Spinal cord (tissue), 9 donors: ENCODE measurements at regions not wholly inside any gene's neighbourhood (a gene's known extent, or its start where the extent isn't known, plus 50 kb on each side); places are given as distances from the start of the nearest gene placed in this dataset.

Experiments
- DNase-seq, 6 donors: peaks; one replicate each; pipeline versions ENCODE4 v3.0.0 to v3.0.0-alpha.2; 2013 to 2015; ENCODE audit warnings: low spot score in 6 of 6, low read depth in 4 of 6
- H3K27ac ChIP-seq: one replicate; pipeline ENCODE4 v1.5.1; 2013; ENCODE audit warnings: low read depth, low read length, control low read depth
- H3K27me3 ChIP-seq: one replicate; pipeline ENCODE4 v1.6.1; 2013; ENCODE audit warnings: low read length; ENCODE audit not compliant: control insufficient read depth, insufficient read depth
- H3K36me3 ChIP-seq: one replicate; pipeline ENCODE4 v1.6.1; 2013; ENCODE audit warnings: low read length; ENCODE audit not compliant: control insufficient read depth, insufficient read depth
- H3K4me1 ChIP-seq: one replicate; pipeline ENCODE4 v1.6.1; 2013; ENCODE audit warnings: low read length; ENCODE audit not compliant: control insufficient read depth, insufficient read depth
- H3K4me3 ChIP-seq: one replicate; pipeline ENCODE4 v1.5.1; 2013; ENCODE audit warnings: low read depth, low read length, control low read depth
- H3K9me3 ChIP-seq: one replicate; pipeline ENCODE4 v1.6.1; 2013; ENCODE audit warnings: low read length; ENCODE audit not compliant: control insufficient read depth, insufficient read depth
- WGBS: methylation state at CpG from one replicate; pipeline ENCODE4 v1.1.5; 2013; ENCODE audit warnings: missing lambda C conversion rate; ENCODE audit not compliant: insufficient coverage; 5-methylcytosine and 5-hydroxymethylcytosine counted together
- donor health status: healthy.

DNA sequence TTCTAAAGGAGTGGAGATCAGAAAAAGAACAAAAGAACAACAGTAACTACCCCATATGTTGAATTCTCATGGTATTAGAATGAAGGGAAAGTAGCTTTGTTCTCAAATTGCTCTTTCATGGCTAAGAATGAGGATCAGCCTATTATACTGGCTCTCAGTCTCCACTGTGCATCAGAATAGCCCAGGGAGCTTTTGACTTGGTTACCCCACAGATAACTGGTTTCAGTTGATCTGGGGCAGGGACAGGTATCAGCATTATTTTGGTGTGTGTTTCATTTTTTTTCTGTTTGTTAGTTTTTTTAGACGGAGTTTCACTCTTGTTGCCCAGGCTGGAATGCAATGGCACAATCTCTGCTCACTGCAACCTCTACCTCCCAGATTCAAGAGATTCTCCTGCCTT, 311.7 kb upstream of the TLE3 start:
- H3K27ac ChIP-seq: no peak overlapping the region
- H3K27me3 ChIP-seq: no peaks in the 10 kb centered on the region
- H3K4me1 ChIP-seq: peaks cover 13% of the 10 kb centered on the region
- DNase-seq: no peak
- H3K36me3 ChIP-seq: no peaks in the 10 kb centered on the region
- peaks cover 5% of the 10 kb centered on the region for H3K9me3 ChIP-seq
- no CpG with 5 or more reads among the region's 1 CpG for WGBS
- H3K4me3 ChIP-seq: no peak overlapping the region

DNA sequence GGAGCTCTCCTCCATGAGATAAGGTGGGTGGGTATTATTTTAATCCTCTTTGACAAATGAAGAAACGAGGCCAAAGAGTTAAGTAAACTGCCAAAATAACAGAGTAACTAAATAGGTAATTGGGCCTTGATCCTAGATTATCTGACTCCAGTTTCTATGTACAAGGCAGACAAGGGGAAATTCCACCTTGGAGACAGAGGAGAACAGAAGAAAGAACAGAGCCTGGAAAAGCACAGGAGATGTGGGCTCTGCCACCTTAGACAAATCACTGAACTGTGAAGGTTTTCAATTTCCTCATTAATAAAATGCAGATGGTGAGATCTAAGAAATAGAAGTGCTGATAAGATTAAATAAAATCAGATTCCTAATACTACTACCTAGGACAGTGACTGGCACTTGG, 310.2 kb upstream of the TLE3 start:
- H3K27me3 ChIP-seq: no peaks in the 10 kb centered on the region
- no peak overlapping the region for H3K27ac ChIP-seq
- peaks cover 5% of the 10 kb centered on the region for H3K9me3 ChIP-seq
- no peaks in the 10 kb centered on the region for H3K36me3 ChIP-seq
- no peak overlapping the region for H3K4me3 ChIP-seq
- DNase-seq: no peak
- no CpG with 5 or more reads among the region's 1 CpG for WGBS
- peaks cover 13% of the 10 kb centered on the region for H3K4me1 ChIP-seq

DNA sequence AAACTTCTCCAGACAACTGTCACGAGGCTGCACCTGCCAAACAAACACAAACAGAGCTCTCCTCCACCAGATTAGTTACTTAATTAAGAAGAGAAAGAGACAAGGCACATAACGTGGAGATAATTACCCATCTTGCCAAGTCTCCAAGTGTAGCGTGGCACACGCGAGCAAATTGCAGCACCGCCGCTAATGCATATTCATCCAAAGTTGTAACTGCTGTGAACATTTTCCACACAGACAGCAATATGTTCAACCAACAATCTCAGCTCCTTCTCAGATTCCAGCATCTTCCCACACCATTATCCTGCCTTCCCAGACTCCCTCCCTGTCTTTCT, 309.6 kb upstream of the TLE3 start:
- Histone ChIP-seq H3K4me3 (no peak overlapping the region), H3K27me3 (no peaks in the 10 kb centered on the region), H3K36me3 (no peaks in the 10 kb centered on the region), H3K27ac (no peak overlapping the region), H3K9me3 (peaks cover 5% of the 10 kb centered on the region), H3K4me1 (peaks cover 13% of the 10 kb centered on the region)
- DNase-seq: peak in 2 of 6 donors; percentile 81 to 93
- WGBS: 29% methylated on average over 6 of the region's 7 CpGs

DNA sequence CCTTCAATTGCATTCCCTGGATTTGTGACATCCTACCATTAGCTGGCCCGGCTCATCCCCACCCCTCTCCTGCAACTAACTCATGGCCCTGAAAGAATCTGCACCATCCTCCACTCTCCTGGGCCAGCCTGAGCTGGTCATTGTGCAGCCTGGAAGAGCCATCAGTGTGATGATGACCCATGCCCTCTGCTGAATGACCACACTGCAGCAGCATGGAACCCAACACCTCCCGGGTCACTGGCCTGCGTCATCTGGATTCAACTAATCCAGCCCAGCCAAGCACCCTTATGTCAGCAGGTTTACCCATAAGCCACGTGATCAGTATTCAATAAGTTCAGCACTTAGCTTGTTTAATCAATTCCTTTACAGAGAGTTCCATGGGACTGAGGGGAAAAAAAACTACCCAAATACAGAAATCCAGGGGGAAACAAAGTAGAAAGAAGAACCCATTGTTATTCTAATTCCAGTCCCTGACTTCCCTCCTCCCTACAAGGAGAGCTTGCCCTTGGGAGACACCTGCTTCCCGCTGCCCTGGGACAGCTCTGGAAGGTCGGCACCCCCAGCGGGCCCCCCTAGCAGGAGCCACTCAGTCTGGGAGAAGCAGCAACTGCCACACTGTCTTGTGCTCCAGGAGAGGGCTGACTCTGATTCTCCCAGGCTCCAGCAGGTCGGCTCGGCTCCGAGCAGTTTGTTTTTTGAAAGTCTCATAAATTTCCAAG, 309.1 kb upstream of the TLE3 start:
- H3K9me3 ChIP-seq: peaks cover 5% of the 10 kb centered on the region
- no peaks in the 10 kb centered on the region for H3K27me3 ChIP-seq
- DNase-seq: no peak
- peaks cover 13% of the 10 kb centered on the region for H3K4me1 ChIP-seq
- H3K36me3 ChIP-seq: no peaks in the 10 kb centered on the region
- WGBS: 40% methylated on average over 9 of the region's 10 CpGs
- H3K4me3 ChIP-seq: no peak overlapping the region
- H3K27ac ChIP-seq: no peak overlapping the region

DNA sequence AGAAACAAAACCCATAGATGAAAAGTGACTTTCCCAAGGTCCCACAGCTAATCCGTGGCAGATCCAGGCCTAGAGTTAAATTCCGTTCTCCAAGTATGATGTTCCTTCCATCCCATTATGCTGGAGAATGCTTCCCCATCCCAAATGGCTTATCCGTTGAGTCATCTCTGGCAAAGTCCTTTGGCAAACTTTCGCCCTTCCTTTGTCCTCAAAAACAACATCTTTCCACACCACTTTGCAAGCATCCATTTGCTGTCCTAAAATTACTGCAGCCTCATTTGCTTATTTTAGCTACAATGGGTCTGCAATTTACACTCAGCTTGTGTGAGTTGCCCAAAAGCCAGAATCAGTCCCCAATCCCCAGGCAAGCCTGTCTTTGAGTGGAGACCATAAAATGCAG, 304.0 kb upstream of the TLE3 start:
- 84% methylated on average over 4 of the region's 4 CpGs for WGBS
- peaks cover 9% of the 10 kb centered on the region for H3K4me1 ChIP-seq
- H3K27me3 ChIP-seq: no peaks in the 10 kb centered on the region
- H3K9me3 ChIP-seq: no peaks in the 10 kb centered on the region
- no peak overlapping the region for H3K4me3 ChIP-seq
- no peaks in the 10 kb centered on the region for H3K36me3 ChIP-seq
- H3K27ac ChIP-seq: no peak overlapping the region
- DNase-seq: no peak

DNA sequence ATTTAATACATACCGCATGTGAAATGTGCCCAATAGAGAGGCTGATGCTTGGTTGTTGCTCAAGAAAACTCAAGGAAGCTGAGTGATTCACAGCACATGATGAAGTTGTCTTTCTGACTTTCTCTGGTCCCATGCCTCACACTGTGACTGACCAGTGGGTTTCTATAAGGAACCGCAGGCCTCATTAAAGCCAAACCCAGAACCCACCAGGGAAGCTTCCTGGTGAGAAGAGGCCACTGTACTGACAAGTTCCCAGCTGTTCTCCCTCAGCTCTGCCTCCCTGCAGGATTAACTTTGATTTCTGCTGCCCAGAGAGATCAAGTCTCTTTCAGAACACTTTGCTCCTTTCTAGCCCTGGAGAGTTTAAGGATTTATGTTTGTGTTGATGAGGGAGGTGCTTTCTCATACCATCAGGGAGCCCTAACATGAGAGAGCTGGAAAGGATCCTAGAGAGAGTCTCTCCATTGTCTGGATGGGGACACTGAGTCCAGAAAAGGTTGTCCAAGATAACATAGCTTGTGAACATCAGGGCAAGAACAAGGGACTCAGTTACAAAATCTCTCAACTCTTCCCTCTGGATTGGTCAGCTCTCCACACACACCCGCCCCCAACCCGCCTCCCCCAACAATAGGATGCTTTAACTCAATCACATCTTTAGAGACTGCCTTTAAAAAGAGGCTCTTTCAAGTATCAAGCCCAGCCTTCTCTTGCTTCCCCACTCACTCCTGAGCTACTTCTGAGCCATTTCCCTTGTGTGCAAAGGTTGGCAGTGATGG, 303.2 kb upstream of the TLE3 start:
- Histone ChIP-seq H3K9me3 (no peaks in the 10 kb centered on the region), H3K36me3 (no peaks in the 10 kb centered on the region), H3K4me1 (peaks cover 3% of the 10 kb centered on the region), H3K27me3 (peaks cover 1% of the 10 kb centered on the region), H3K27ac (no peak overlapping the region), H3K4me3 (no peak overlapping the region)
- WGBS: 63% methylated on average over 1 of the region's 4 CpGs
- DNase-seq: no peak

DNA sequence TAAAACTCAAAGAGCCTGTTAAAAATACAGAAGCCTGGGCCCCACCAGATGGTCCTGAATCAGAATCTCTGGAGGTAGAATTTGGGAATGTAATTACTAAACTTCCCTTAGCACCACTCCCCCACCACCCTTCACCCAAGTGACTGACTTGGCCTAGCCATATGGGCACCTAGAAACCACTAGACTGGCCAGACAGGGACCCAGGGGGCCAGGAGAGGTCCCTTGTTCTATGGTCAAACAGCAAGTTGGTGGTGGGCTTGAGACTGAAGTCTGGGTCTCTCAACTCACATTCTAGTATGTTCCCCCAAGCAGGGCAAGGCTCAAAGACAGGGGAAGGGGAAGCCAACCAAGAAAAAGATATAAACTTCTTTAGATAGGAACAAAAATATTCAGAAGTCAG, 301.5 kb upstream of the TLE3 start:
- Histone ChIP-seq H3K27me3 (peaks cover 9% of the 10 kb centered on the region), H3K4me3 (no peak overlapping the region)
- no peak for DNase-seq

DNA sequence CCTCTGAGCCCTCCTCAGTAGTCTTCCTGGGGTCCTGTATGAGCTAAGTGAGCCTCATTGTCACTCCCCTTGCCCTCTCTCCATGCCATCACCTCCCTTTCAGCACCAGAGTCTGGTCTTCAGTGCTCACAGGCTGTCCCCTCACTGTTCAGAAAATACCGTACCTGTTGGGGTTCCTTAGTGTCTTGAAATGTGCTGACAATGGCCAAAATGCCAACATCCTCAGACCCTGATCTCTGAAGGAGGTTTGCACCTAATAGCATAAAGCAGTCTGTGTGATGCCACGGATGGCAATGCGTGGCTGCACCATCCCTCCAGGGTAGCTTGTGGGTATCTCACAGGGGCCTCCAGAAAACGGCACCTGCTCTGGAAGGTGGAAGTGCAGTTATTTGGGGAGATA, 301.0 kb upstream of the TLE3 start:
- Histone ChIP-seq H3K36me3 (no peaks in the 10 kb centered on the region), H3K27me3 (peaks cover 9% of the 10 kb centered on the region), H3K9me3 (no peaks in the 10 kb centered on the region), H3K27ac (no peak overlapping the region), H3K4me3 (no peak overlapping the region), H3K4me1 (peaks cover 6% of the 10 kb centered on the region)
- 95% methylated on average over 3 of the region's 4 CpGs for WGBS
- no peak for DNase-seq

More for the DNA sequence above, 301.5 kb upstream of the TLE3 start:
- Histone ChIP-seq H3K27ac (no peak overlapping the region), H3K9me3 (no peaks in the 10 kb centered on the region), H3K4me1 (peaks cover 6% of the 10 kb centered on the region), H3K36me3 (no peaks in the 10 kb centered on the region)

DNA sequence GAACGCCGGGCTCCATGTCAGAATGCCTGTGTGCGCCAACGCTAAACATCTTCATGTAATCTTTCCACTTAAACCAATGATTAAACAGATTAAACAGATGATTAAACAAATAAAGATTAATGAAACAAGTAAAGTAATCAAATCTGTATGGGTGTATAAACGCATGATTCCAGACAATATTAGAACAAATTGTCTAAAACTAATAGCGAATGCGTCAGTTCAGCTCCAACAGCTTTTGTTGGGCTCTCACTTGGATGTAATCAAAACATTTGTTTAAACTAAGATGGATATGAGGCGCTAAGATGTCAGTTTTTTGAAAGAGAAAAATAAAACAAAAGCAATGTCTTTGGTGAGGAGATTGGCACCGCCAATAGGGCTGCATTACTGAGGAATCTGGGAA, 299.1 kb upstream of the TLE3 start:
- H3K4me3 ChIP-seq: no peak overlapping the region
- no peaks in the 10 kb centered on the region for H3K9me3 ChIP-seq
- peaks cover 6% of the 10 kb centered on the region for H3K4me1 ChIP-seq
- peaks cover 9% of the 10 kb centered on the region for H3K27me3 ChIP-seq
- H3K36me3 ChIP-seq: no peaks in the 10 kb centered on the region
- 67% methylated on average over 1 of the region's 9 CpGs for WGBS
- H3K27ac ChIP-seq: no peak overlapping the region
- DNase-seq: peak in 1 of 6 donors; percentile 60

DNA sequence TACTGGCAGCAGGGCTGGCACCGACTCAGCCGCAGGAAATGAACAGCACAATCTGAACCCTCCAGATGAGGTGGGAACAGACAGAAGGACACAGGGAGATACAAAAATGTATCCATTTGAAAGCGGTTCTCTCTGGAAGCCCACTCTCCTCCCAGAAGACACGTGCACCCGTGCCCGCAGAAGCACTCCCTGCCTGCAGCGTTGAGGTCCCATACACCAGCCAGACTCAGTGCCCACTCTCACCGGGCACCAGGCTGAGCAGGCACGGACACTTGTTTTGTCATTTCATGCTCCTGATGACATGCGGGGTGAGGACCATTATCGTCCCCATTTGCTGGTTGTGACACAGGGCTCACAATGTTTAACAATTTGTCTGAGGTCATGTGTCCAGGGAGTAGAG, 297.4 kb upstream of the TLE3 start:
- WGBS: 91% methylated on average over 11 of the region's 11 CpGs
- H3K27ac ChIP-seq: no peak overlapping the region
- DNase-seq: no peak
- H3K4me3 ChIP-seq: no peak overlapping the region
- peaks cover 3% of the 10 kb centered on the region for H3K9me3 ChIP-seq
- peaks cover 6% of the 10 kb centered on the region for H3K4me1 ChIP-seq
- peaks cover 9% of the 10 kb centered on the region for H3K27me3 ChIP-seq
- H3K36me3 ChIP-seq: no peaks in the 10 kb centered on the region
